NB4 (cell line): ENCODE measurements at regions not wholly inside any gene's neighbourhood (a gene's known extent, or its start where the extent isn't known, plus 50 kb on each side); places are given as distances from the start of the nearest gene placed in this dataset.

Experiments used
- DNase-seq: peaks from one replicate; pipeline ENCODE4 v3.0.0; 2010; ENCODE audit warnings: low read depth
- H3K4me3 ChIP-seq: one replicate; pipeline ENCODE4 v1.5.1; 2011; ENCODE audit warnings: mild to moderate bottlenecking, low read depth, low read length, moderate library complexity
- MYC ChIP-seq: IDR thresholded peaks from 2 replicates; pipeline ENCODE4 v1.6.1; 2011; ENCODE audit warnings: low read depth, low read length
- POLR2A ChIP-seq: IDR thresholded peaks from 2 replicates; pipeline ENCODE4 v1.6.1; 2011; ENCODE audit warnings: mild to moderate bottlenecking; ENCODE audit not compliant: insufficient read length; ENCODE audit errors: extremely low read depth
- TF ChIP-seq, protein P1 (sequence below): IDR thresholded peaks from one replicate; pipeline ENCODE4 v1.5.1; 2012; ENCODE audit warnings: low read depth, low read length
- TF ChIP-seq, protein P2 (sequence below): IDR thresholded peaks from 2 replicates; pipeline ENCODE4 v1.6.1; 2011; ENCODE audit warnings: low read depth, low read length

DNA sequence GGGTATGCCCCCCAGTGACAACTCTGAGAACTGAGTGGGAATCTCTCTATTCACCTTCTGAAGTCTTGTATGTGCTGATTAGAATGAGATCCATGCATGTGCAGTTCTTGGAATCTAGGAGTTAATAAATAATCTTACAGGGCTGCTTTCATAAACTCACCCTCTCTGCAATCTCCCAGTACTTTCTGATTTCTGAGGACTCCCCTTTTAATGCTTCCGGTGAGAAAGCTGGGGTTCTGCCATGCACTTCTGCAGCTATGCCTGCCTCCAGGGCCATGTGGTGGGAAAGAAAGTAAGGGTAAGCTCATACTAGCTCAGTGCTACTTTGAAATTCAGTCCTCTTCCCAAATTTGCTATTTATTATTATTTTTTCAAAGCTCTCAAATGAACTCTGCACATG is 432.9 kb downstream of the MTX2 start:
- no peak overlapping the region for H3K4me3 ChIP-seq
- DNase-seq = no peak
- TF ChIP-seq, protein P1, sequence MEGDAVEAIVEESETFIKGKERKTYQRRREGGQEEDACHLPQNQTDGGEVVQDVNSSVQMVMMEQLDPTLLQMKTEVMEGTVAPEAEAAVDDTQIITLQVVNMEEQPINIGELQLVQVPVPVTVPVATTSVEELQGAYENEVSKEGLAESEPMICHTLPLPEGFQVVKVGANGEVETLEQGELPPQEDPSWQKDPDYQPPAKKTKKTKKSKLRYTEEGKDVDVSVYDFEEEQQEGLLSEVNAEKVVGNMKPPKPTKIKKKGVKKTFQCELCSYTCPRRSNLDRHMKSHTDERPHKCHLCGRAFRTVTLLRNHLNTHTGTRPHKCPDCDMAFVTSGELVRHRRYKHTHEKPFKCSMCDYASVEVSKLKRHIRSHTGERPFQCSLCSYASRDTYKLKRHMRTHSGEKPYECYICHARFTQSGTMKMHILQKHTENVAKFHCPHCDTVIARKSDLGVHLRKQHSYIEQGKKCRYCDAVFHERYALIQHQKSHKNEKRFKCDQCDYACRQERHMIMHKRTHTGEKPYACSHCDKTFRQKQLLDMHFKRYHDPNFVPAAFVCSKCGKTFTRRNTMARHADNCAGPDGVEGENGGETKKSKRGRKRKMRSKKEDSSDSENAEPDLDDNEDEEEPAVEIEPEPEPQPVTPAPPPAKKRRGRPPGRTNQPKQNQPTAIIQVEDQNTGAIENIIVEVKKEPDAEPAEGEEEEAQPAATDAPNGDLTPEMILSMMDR = no peak
- TF ChIP-seq, protein P2, sequence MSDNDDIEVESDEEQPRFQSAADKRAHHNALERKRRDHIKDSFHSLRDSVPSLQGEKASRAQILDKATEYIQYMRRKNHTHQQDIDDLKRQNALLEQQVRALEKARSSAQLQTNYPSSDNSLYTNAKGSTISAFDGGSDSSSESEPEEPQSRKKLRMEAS = no peak
- TF ChIP-seq POLR2A = no peak
- no peak for TF ChIP-seq MYC

DNA sequence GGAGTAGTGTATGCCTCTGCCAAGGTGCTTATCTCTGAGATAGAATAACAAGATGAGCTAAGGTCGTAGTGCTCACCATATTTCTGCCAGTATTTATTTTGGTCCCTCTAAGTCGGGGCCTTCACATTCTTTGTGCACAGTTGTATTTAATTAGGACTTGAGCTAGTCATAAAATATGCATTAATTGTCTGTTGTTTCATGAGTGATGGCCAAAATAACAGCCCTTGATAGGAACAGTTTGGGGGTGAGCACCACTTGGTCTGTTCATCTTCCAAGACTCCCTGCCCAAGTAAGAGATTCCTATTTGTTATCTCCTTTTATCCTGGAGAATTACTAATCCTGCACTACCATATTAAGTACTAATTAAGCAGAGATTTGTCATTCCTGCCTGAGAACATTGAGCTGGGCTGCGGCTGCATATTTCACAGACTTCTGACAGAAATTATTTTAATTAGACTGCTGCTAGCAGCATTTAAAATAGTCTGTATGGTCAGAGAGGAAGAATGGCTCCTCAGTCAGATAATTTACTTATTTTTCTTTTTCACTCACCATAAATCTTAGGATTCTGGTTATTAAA is 435.1 kb downstream of the MTX2 start:
- DNase-seq = no peak
- no peak for TF ChIP-seq POLR2A
- no peak for TF ChIP-seq MYC
- TF ChIP-seq, protein P2 = no peak
- TF ChIP-seq, protein P1 = no peak
- no peak overlapping the region for H3K4me3 ChIP-seq

DNA sequence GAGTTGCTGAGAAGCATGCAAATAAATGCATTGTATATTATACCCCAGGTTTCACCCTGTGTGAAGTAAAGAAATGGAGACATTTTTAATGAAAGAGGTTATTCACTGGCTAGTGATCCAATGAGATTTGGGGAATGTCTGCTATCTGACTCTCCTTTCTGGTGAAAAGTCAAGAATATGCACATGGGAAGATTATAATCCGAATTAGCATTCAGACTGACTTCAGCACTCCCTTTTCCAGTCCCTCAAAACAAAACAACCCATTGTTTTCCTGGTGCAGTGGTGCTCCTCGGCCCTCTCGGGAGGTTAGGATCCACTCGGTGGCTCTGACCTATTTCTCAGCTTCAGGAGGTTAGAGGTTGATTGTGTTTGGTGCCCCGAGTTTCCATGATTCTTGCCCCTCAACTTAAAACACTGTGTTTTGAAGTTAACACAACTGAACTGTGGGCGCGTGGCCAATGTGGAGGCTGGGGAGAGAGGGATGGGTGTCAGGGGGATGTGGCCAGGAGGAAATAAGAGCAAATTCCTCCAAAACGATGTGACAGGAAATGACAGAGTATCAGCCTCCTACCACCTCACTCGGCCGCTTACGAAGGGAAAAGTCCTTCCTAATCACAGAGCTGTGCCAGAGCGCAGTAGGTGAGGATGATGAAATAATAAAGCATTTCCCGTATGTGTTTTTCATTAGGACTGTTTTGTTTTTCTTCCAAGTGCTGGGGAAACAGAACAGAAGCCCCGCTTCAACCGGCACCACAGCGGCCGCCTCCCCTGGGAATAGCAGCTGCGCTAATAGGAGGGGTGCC is 440.1 kb downstream of the MTX2 start:
- no peak for TF ChIP-seq POLR2A
- TF ChIP-seq, protein P1 = no peak
- no peak for TF ChIP-seq MYC
- TF ChIP-seq, protein P2 = no peak
- no peak overlapping the region for H3K4me3 ChIP-seq
- DNase-seq = no peak

DNA sequence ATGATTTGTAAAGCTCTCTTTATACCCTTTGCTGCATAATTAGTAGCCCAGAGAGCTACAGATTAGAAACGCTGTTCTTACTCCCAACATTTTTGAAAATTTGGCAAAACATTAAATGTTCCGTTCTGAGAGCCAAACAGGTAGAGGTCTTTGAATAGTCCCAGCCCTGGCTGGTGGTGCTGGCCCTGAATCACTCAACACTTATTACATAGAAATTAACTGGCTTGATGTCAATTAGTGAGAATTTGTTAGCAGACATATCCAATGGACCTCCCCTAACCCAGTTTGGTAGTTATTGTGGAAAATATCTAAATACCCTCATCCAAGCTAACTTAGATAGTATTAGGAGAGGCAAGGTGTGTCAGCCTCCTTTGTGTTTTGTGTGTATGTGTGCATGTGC is 440.7 kb downstream of the MTX2 start:
- TF ChIP-seq POLR2A = no peak
- no peak for TF ChIP-seq MYC
- TF ChIP-seq, protein P2 = no peak
- TF ChIP-seq, protein P1 = no peak

DNA sequence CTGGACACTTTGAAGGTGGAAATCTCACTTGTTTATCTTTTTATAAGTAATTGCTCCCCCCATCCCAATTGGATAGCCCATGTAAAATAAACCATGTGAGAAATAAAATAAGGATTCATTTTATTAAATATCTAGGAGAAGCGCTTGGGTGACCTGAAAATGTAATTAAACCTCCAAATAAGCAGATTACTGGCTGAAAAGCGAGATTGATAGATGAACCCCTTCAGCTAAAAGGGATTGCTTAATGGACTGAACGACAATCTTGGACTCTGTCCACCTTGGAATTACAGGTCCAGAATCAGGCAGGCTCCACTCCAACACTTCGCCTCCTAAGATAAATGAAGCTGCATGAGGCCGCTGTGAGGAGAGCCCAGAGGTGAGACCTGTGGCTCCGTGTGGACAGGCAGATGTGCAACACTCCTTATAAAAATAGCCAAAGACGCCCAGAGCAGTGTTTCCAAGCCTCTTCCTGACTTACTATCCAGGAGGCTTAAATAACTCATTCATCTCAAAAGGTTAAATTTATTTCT is 441.5 kb downstream of the MTX2 start:
- no peak for TF ChIP-seq POLR2A
- TF ChIP-seq, protein P2 = no peak
- no peak for DNase-seq
- H3K4me3 ChIP-seq = no peak overlapping the region

More for the DNA sequence above, 440.7 kb downstream of the MTX2 start:
- DNase-seq = no peak
- no peak overlapping the region for H3K4me3 ChIP-seq
